Lung (tissue), 11 donors: ENCODE measurements at regions not wholly inside any gene's neighbourhood (a gene's known extent, or its start where the extent isn't known, plus 50 kb on each side); places are given as distances from the start of the nearest gene placed in this dataset.

Experiments used
- ATAC-seq: fragments of 200-7000 bp; cut with Tn5 transposase; one replicate; pipeline ENCODE4 v1.9.1; 2020; ENCODE audit warnings: moderate number of reproducible peaks; ENCODE audit not compliant: insufficient read depth, low FRiP score
- DNase-seq, 3 donors: peaks; one replicate each; pipeline ENCODE4 v3.0.0-alpha.2; 2013 to 2017
- H3K27ac ChIP-seq, 2 donors: one replicate each; pipeline ENCODE4 v1.5.1; 2013; ENCODE audit warnings: mild to moderate bottlenecking in 2 of 2, moderate library complexity in 2 of 2, control low read depth in 1 of 2, inconsistent platforms in 1 of 2, low read depth in 1 of 2, low read length in 1 of 2
- H3K27me3 ChIP-seq, 3 donors: one replicate each; pipeline ENCODE4 v1.5.1; 2013; ENCODE audit warnings: low read length in 2 of 3; ENCODE audit not compliant: control insufficient read depth in 3 of 3, insufficient read depth in 3 of 3
- H3K36me3 ChIP-seq, 4 donors: one replicate each; pipeline ENCODE4 v1.5.1; 2013; ENCODE audit warnings: low read length in 4 of 4, mild to moderate bottlenecking in 1 of 4, moderate library complexity in 1 of 4; ENCODE audit not compliant: control insufficient read depth in 4 of 4, insufficient read depth in 4 of 4
- H3K4me1 ChIP-seq, 5 donors: one replicate each; pipeline ENCODE4 v1.5.1; 2013; ENCODE audit warnings: low read length in 5 of 5, mild to moderate bottlenecking in 2 of 5, moderate library complexity in 1 of 5; ENCODE audit not compliant: control insufficient read depth in 5 of 5, insufficient read depth in 5 of 5
- H3K4me3 ChIP-seq: one replicate; pipeline ENCODE4 v1.5.1; 2013; ENCODE audit warnings: mild to moderate bottlenecking, control low read depth, moderate library complexity
- H3K9ac ChIP-seq, 2 donors: one replicate each; pipeline ENCODE4 v1.5.1; 2013; ENCODE audit warnings: low read length in 2 of 2, control low read depth in 1 of 2; ENCODE audit not compliant: insufficient read depth in 1 of 2
- H3K9me3 ChIP-seq, 4 donors: one replicate each; pipeline ENCODE4 v1.5.1; 2013; ENCODE audit warnings: low read length in 3 of 4, mild to moderate bottlenecking in 1 of 4, moderate library complexity in 1 of 4; ENCODE audit not compliant: control insufficient read depth in 4 of 4, insufficient read depth in 3 of 4
- CTCF ChIP-seq: IDR thresholded peaks from 2 replicates; pipeline ENCODE4 v1.5.1; 2012; ENCODE audit warnings: mild to moderate bottlenecking; ENCODE audit errors: control extremely low read depth, extremely low read depth
- WGBS, 2 donors: extraction: QIAGEN DNeasy Blood & Tissue Kit; methylation state at CpG; one replicate each; pipeline ENCODE4 v1.1.7; 2013; 5-methylcytosine and 5-hydroxymethylcytosine counted together
- donor health status: control.
- donor health status: control.
- donor health status: Bipolar disorder and iron deficiency.
- donor health status: healthy.
- donor health status: DM: yes; HTN: yes; CAD: no.

GRCh38 chr5:58208674-58209073, 251.2 kb downstream of the PLK2 start:
- ATAC-seq (no peak), DNase-seq (no peak)
- H3K9ac ChIP-seq, result no peak overlapping the region
- H3K4me1 ChIP-seq, result peaks cover 0 to 9% (median 0%) of the 10 kb centered on the region in 5 donors
- H3K27ac ChIP-seq, result no peak overlapping the region
- WGBS, 2 donors, result 82 to 90% methylated on average over 7 of the region's 7 CpGs
- H3K9me3 ChIP-seq, result peaks cover 0 to 3% (median 0%) of the 10 kb centered on the region in 4 donors
- H3K27me3 ChIP-seq, result no peaks in the 10 kb centered on the region
- no peaks in the 10 kb centered on the region for H3K36me3 ChIP-seq
- no peak overlapping the region for H3K4me3 ChIP-seq
- no peak for TF ChIP-seq CTCF

DNA sequence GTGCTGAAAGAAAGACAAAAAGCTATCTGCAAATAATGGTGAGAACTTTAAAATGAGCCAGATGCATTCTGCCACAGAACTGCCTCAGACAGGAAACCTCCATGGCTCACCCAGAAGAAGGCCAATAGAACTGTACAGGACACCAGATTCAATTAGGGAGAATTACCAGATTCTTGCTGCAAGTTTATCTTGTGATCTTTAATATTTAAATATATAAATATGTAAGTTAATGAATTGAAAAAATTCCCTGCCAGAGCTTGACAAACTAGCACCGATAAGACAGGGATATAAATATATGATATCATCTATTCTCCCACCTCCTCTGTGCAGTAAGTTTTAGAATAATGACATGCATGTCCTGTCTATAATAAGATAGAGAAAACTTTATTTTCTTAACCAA, 252.8 kb downstream of the PLK2 start:
- WGBS, 2 donors, result 48 to 70% methylated on average over 1 of the region's 1 CpG
- Histone ChIP-seq H3K27me3 (no peaks in the 10 kb centered on the region), H3K27ac (no peak overlapping the region), H3K9me3 (no peaks in the 10 kb centered on the region), H3K4me1 (peaks cover 0 to 9% (median 0%) of the 10 kb centered on the region in 5 donors), H3K36me3 (no peaks in the 10 kb centered on the region), H3K9ac (no peak overlapping the region), H3K4me3 (no peak overlapping the region)
- ATAC-seq (no peak), DNase-seq (peak in 1 of 3 donors; percentile 35)
- no peak for TF ChIP-seq CTCF

DNA sequence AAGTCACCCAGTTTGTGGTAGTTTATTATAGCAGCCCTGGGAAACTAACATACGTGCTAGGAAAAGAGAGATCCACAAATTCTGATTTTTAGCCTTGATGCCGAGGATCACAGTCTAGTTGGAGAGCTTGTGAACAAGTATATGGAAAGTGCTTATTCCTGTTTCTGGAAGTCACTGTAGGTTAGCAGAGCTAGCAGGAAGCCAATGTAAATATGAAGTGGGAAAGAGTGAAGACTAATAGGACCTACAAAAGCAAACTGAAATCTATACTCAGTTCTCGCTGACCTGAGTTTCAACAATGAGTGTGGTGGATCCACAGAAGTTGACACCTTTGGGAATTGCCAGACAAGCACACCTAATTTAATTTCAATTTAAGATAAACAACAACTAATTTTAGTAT, 254.9 kb downstream of the PLK2 start:
- no peak overlapping the region for H3K9ac ChIP-seq
- WGBS, 2 donors, result 93 to 96% methylated on average over 3 of the region's 3 CpGs
- no peak for TF ChIP-seq CTCF
- no peak overlapping the region for H3K4me3 ChIP-seq
- no peaks in the 10 kb centered on the region for H3K36me3 ChIP-seq
- H3K27ac ChIP-seq, result no peak overlapping the region
- no peaks in the 10 kb centered on the region for H3K9me3 ChIP-seq
- ATAC-seq (no peak), DNase-seq (no peak)
- H3K4me1 ChIP-seq, result peaks cover 0 to 9% (median 0%) of the 10 kb centered on the region in 5 donors
- H3K27me3 ChIP-seq, result no peaks in the 10 kb centered on the region

- no peak overlapping the region for H3K9ac ChIP-seq
- no peak for ATAC-seq
- no peaks in the 10 kb centered on the region for H3K9me3 ChIP-seq
- no peak overlapping the region for H3K27ac ChIP-seq
- no peak for DNase-seq
- peaks cover 0 to 9% (median 0%) of the 10 kb centered on the region in 5 donors for H3K4me1 ChIP-seq
- no peaks in the 10 kb centered on the region for H3K36me3 ChIP-seq
- WGBS, 2 donors, result 85 to 86% methylated on average over 2 of the region's 2 CpGs
- TF ChIP-seq CTCF, result no peak
- H3K27me3 ChIP-seq, result no peaks in the 10 kb centered on the region
- H3K4me3 ChIP-seq, result no peak overlapping the region
These were observed 256.9 kb downstream of the PLK2 start for GRCh38 chr5:58202941-58203444.
